Astrocyte (in vitro differentiated cells and primary cell): ENCODE measurements at regions not wholly inside any gene's neighbourhood (a gene's known extent, or its start where the extent isn't known, plus 50 kb on each side); places are given as distances from the start of the nearest gene placed in this dataset.

Experiments used
- DNase-seq: peaks from one replicate; pipeline ENCODE4 v3.0.0-alpha.2; 2010; ENCODE audit warnings: low read depth
- FAIRE-seq: peaks from 2 replicates; lab custom pipeline; 2011; peaks lifted over from hg19 to GRCh38; lab: Jason Lieb, UNC
- H2AFZ ChIP-seq: 2 replicates; pipeline ENCODE4 v1.6.0; 2012; ENCODE audit warnings: low read depth, low read length, inconsistent platforms
- H3K27ac ChIP-seq: 2 replicates; pipeline ENCODE4 v1.5.1; 2011; ENCODE audit warnings: low read depth, low read length, inconsistent platforms
- H3K27me3 ChIP-seq: 2 replicates; pipeline ENCODE4 v1.6.0; 2011; ENCODE audit warnings: low read length, inconsistent platforms; ENCODE audit not compliant: insufficient read depth
- H3K36me3 ChIP-seq: 2 replicates; pipeline ENCODE4 v1.5.1; 2011; ENCODE audit warnings: low read length, inconsistent platforms; ENCODE audit not compliant: insufficient read depth
- H3K4me1 ChIP-seq: 2 replicates; pipeline ENCODE4 v1.5.1; 2011; ENCODE audit warnings: low read length, inconsistent platforms; ENCODE audit not compliant: insufficient read depth
- H3K4me2 ChIP-seq: 2 replicates; pipeline ENCODE4 v1.6.0; 2012; ENCODE audit warnings: low read length, inconsistent platforms
- H3K4me3 ChIP-seq: 2 replicates; pipeline ENCODE4 v1.5.1; 2011; ENCODE audit warnings: low read depth, mild to moderate bottlenecking, low read length, inconsistent platforms; ENCODE audit not compliant: insufficient read depth
- H3K79me2 ChIP-seq: 2 replicates; pipeline ENCODE4 v1.6.0; 2012; ENCODE audit warnings: mild to moderate bottlenecking, low read length, inconsistent platforms; ENCODE audit not compliant: insufficient read depth
- H3K9ac ChIP-seq: 2 replicates; pipeline ENCODE4 v1.6.0; 2012; ENCODE audit warnings: mild to moderate bottlenecking, low read length, inconsistent platforms
- H3K9me3 ChIP-seq: 2 replicates; pipeline ENCODE4 v1.5.1; 2012; ENCODE audit warnings: low read depth, mild to moderate bottlenecking, low read length, inconsistent platforms; ENCODE audit not compliant: insufficient read depth
- H4K20me1 ChIP-seq: 2 replicates; pipeline ENCODE4 v1.6.0; 2012; ENCODE audit warnings: low read length, inconsistent platforms; ENCODE audit not compliant: insufficient read depth
- H3K27ac Mint-ChIP-seq: one replicate; pipeline ENCODE4 v1.8.0; 2021; ENCODE audit warnings: mild to moderate bottlenecking, mixed read lengths; ENCODE audit not compliant: unreplicated experiment
- H3K27me3 Mint-ChIP-seq: one replicate; pipeline ENCODE4 v1.8.0; 2021; ENCODE audit warnings: low read depth, mixed read lengths; ENCODE audit not compliant: unreplicated experiment
- H3K36me3 Mint-ChIP-seq: one replicate; pipeline ENCODE4 v1.8.0; 2021; ENCODE audit warnings: low read depth, mixed read lengths; ENCODE audit not compliant: unreplicated experiment
- H3K4me1 Mint-ChIP-seq: one replicate; pipeline ENCODE4 v1.8.0; 2021; ENCODE audit warnings: low read depth, mixed read lengths; ENCODE audit not compliant: unreplicated experiment
- H3K4me3 Mint-ChIP-seq: one replicate; pipeline ENCODE4 v1.8.0; 2021; ENCODE audit warnings: mild to moderate bottlenecking, moderate library complexity, mixed read lengths; ENCODE audit not compliant: unreplicated experiment
- H3K9me3 Mint-ChIP-seq: one replicate; pipeline ENCODE4 v1.8.0; 2021; ENCODE audit warnings: mild to moderate bottlenecking, mixed read lengths; ENCODE audit not compliant: unreplicated experiment
- CTCF ChIP-seq: IDR thresholded peaks from 2 replicates; pipeline ENCODE4 v1.5.1; 2011; ENCODE audit warnings: low read depth, mild to moderate bottlenecking, inconsistent platforms, low read length, moderate library complexity; ENCODE audit not compliant: insufficient read depth
- EZH2 ChIP-seq: IDR thresholded peaks from 2 replicates; pipeline ENCODE4 v1.6.1; 2012; ENCODE audit warnings: mild to moderate bottlenecking, low read length, inconsistent platforms; ENCODE audit not compliant: insufficient read depth

GRCh38 chr12:124509676-124510300, 57.6 kb downstream of the NCOR2 start:
- Mint-ChIP-seq H3K4me1 (peaks cover 67% of the 10 kb centered on the region), H3K27me3 (no peaks in the 10 kb centered on the region), H3K36me3 (peaks cover 10% of the 10 kb centered on the region), H3K4me3 (no peak overlapping the region), H3K9me3 (no peaks in the 10 kb centered on the region), H3K27ac (peak overlapping the region; percentile 89)
- no peak for TF ChIP-seq EZH2
- TF ChIP-seq CTCF = no peak
- H3K4me3 ChIP-seq = no peak overlapping the region
- peak overlapping the region; percentile 64 for H3K9ac ChIP-seq
- no peaks in the 10 kb centered on the region for H3K27me3 ChIP-seq
- peak overlapping the region; percentile 49 for H3K27ac ChIP-seq
- no peak for FAIRE-seq
- peak; percentile 90 for DNase-seq
- no peaks in the 10 kb centered on the region for H3K9me3 ChIP-seq
- peaks cover 86% of the 10 kb centered on the region for H3K4me1 ChIP-seq
- H3K36me3 ChIP-seq = no peaks in the 10 kb centered on the region
- H4K20me1 ChIP-seq = peaks cover 83% of the 10 kb centered on the region
- no peak overlapping the region for H2AFZ ChIP-seq
- peak overlapping the region; percentile 72 for H3K4me2 ChIP-seq
- peaks cover 97% of the 10 kb centered on the region for H3K79me2 ChIP-seq

DNA sequence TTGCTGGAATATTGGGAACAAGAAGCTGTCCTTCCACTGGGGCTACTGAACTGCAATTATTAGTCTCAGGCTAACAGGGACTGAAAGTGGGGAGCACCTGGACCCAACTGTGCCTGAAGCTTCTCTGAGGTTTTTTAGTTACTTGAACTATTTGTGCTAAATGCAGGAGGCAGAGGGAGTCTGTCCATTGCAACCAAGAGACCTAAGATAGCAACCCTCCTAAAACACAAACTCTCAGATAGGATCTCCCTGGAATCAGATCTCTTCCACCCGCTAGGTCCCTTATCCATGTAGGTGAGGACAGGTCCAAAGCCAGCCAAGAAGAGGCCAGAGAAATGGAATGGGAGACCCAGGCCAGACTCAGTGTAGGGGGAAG, 58.1 kb downstream of the NCOR2 start:
- Histone ChIP-seq H3K36me3 (no peaks in the 10 kb centered on the region), H3K4me1 (peaks cover 88% of the 10 kb centered on the region), H3K4me3 (no peak overlapping the region), H3K27me3 (no peaks in the 10 kb centered on the region), H4K20me1 (peaks cover 87% of the 10 kb centered on the region), H3K27ac (peak overlapping the region; percentile 49), H3K4me2 (peak overlapping the region; percentile 72), H2AFZ (no peak overlapping the region), H3K9ac (peak overlapping the region; percentile 64), H3K79me2 (peaks cover 97% of the 10 kb centered on the region), H3K9me3 (no peaks in the 10 kb centered on the region)
- TF ChIP-seq EZH2 = no peak
- TF ChIP-seq CTCF = no peak
- H3K27ac Mint-ChIP-seq = peak overlapping the region; percentile 89
- peaks cover 72% of the 10 kb centered on the region for H3K4me1 Mint-ChIP-seq
- FAIRE-seq (no peak), DNase-seq (no peak)
- no peaks in the 10 kb centered on the region for H3K9me3 Mint-ChIP-seq
- H3K36me3 Mint-ChIP-seq = peaks cover 10% of the 10 kb centered on the region
- H3K27me3 Mint-ChIP-seq = no peaks in the 10 kb centered on the region
- no peak overlapping the region for H3K4me3 Mint-ChIP-seq

GRCh38 chr12:124508381-124509079, 58.9 kb downstream of the NCOR2 start:
- FAIRE-seq (no peak), DNase-seq (peak; percentile 56)
- no peak overlapping the region for H3K4me3 ChIP-seq
- no peak overlapping the region for H3K4me3 Mint-ChIP-seq
- H3K4me1 Mint-ChIP-seq = peaks cover 67% of the 10 kb centered on the region
- no peaks in the 10 kb centered on the region for H3K36me3 ChIP-seq
- H2AFZ ChIP-seq = no peak overlapping the region
- peaks cover 81% of the 10 kb centered on the region for H3K4me1 ChIP-seq
- no peaks in the 10 kb centered on the region for H3K9me3 ChIP-seq
- peak overlapping the region; percentile 64 for H3K9ac ChIP-seq
- no peaks in the 10 kb centered on the region for H3K9me3 Mint-ChIP-seq
- H3K4me2 ChIP-seq = peak overlapping the region; percentile 72
- no peaks in the 10 kb centered on the region for H3K27me3 Mint-ChIP-seq
- peak overlapping the region; percentile 81 for H3K27ac Mint-ChIP-seq
- peaks cover 87% of the 10 kb centered on the region for H4K20me1 ChIP-seq
- H3K27ac ChIP-seq = peak overlapping the region; percentile 49
- H3K36me3 Mint-ChIP-seq = peaks cover 11% of the 10 kb centered on the region
- H3K79me2 ChIP-seq = peaks cover 97% of the 10 kb centered on the region
- no peaks in the 10 kb centered on the region for H3K27me3 ChIP-seq
- no peak for TF ChIP-seq EZH2
- no peak for TF ChIP-seq CTCF
